Activated gamma-delta T cell treated with Interleukin-2 at 50 U/mL for 16 hours (primary cell): ENCODE measurements at regions not wholly inside any gene's neighbourhood (a gene's known extent, or its start where the extent isn't known, plus 50 kb on each side); places are given as distances from the start of the nearest gene placed in this dataset.
"Not testable (repeated sequence)": the region's sequence is repeated elsewhere in the genome, so short reads cannot be mapped to it uniquely, and the experiment has no call there.

Experiments
- DNase-seq: peaks from one replicate; pipeline ENCODE4 v3.0.0-alpha.2; 2020

GRCh38 chr7:25602730-25603426 is 374.6 kb upstream of the NPVF start:
- not testable (repeated sequence) for DNase-seq

- not testable (repeated sequence) for DNase-seq
Measured at GRCh38 chr7:25603427-25603740, 375.1 kb upstream of the NPVF start.

GRCh38 chr7:25611196-25611595 is 382.9 kb upstream of the NPVF start:
- DNase-seq: no peak

- no peak for DNase-seq
Measured at GRCh38 chr7:25613912-25614311, 385.6 kb upstream of the NPVF start.

- DNase-seq: no peak
Measured at GRCh38 chr7:25614415-25614814, 386.1 kb upstream of the NPVF start.

- no peak for DNase-seq
Measured at GRCh38 chr7:25615003-25615402, 386.7 kb upstream of the NPVF start.

GRCh38 chr7:25615593-25615992 is 387.3 kb upstream of the NPVF start:
- no peak for DNase-seq

GRCh38 chr7:25617214-25617613 is 388.9 kb upstream of the NPVF start:
- no peak for DNase-seq

- no peak for DNase-seq
Measured at GRCh38 chr7:25617673-25618072, 389.4 kb upstream of the NPVF start.

- no peak for DNase-seq
Measured at GRCh38 chr7:25619381-25619780, 391.1 kb upstream of the NPVF start.

- no peak for DNase-seq
Measured at GRCh38 chr7:25619963-25620799, 391.9 kb upstream of the NPVF start.

- no peak for DNase-seq
Measured at GRCh38 chr7:25621993-25622392, 393.7 kb upstream of the NPVF start.

- DNase-seq: no peak
Measured at GRCh38 chr7:25622695-25623094, 394.4 kb upstream of the NPVF start.

GRCh38 chr7:25624051-25624450 is 395.8 kb upstream of the NPVF start:
- DNase-seq: no peak

GRCh38 chr7:25624833-25625232 is 396.5 kb upstream of the NPVF start:
- no peak for DNase-seq

GRCh38 chr7:25625306-25625992 is 397.2 kb upstream of the NPVF start:
- DNase-seq: no peak

GRCh38 chr7:25626451-25627131 is 398.3 kb upstream of the NPVF start:
- DNase-seq: no peak

GRCh38 chr7:25628446-25628845 is 400.2 kb upstream of the NPVF start:
- no peak for DNase-seq

- no peak for DNase-seq
Measured at GRCh38 chr7:25632616-25633015, 404.3 kb upstream of the NPVF start.

GRCh38 chr7:25633426-25634036 is 405.2 kb upstream of the NPVF start:
- no peak for DNase-seq

- DNase-seq: no peak
Measured at GRCh38 chr7:25636168-25636567, 407.9 kb upstream of the NPVF start.

- no peak for DNase-seq
Measured at GRCh38 chr7:25636871-25637283, 408.6 kb upstream of the NPVF start.

- no peak for DNase-seq
Measured at GRCh38 chr7:25638068-25638467, 409.8 kb upstream of the NPVF start.
